Brain microvascular endothelial cell (primary cell): ENCODE measurements at regions not wholly inside any gene's neighbourhood (a gene's known extent, or its start where the extent isn't known, plus 50 kb on each side); places are given as distances from the start of the nearest gene placed in this dataset.

ENCODE experiments used
- DNase-seq: peaks from one replicate; pipeline ENCODE4 v3.0.0-alpha.2; 2020
- H3K27ac ChIP-seq: fragments of 250-450 bp; sonication (Bioruptor Pico); 2 replicates; pipeline ENCODE4 v1.5.1; 2020; ENCODE audit warnings: mild to moderate bottlenecking, moderate library complexity
- H3K27me3 ChIP-seq: fragments of 250-450 bp; sonication (Bioruptor Pico); replicated peaks from 2 replicates; pipeline ENCODE4 v1.5.1; 2020; ENCODE audit warnings: mild to moderate bottlenecking
- H3K36me3 ChIP-seq: fragments of 250-450 bp; sonication (Bioruptor Pico); replicated peaks from 2 replicates; pipeline ENCODE4 v1.5.1; 2020; ENCODE audit warnings: mild to moderate bottlenecking
- H3K4me3 ChIP-seq: 2 replicates; pipeline ENCODE4 v1.5.1; 2011; ENCODE audit warnings: low read depth, mild to moderate bottlenecking, control low read depth, low read length, moderate library complexity
- in situ Hi-C: cut with HindIII; loops from 2 replicates; pipeline ENCODE4 v1.10.0; 2017; ENCODE audit warnings: low sequenced_read_pairs, low pct_ligation_motif_present
- TF ChIP-seq, protein P1 (sequence below): IDR thresholded peaks from 2 replicates; pipeline ENCODE4 v1.5.1; 2011; ENCODE audit warnings: low read depth, mild to moderate bottlenecking, moderate library complexity, low read length, control low read depth, inconsistent platforms; ENCODE audit errors: missing control alignments

- Histone ChIP-seq H3K27ac (no peak overlapping the region), H3K27me3 (no peaks in the 10 kb centered on the region), H3K36me3 (no peaks in the 10 kb centered on the region), H3K4me3 (no peak overlapping the region)
- DNase-seq, result no peak
- TF ChIP-seq, protein P1, sequence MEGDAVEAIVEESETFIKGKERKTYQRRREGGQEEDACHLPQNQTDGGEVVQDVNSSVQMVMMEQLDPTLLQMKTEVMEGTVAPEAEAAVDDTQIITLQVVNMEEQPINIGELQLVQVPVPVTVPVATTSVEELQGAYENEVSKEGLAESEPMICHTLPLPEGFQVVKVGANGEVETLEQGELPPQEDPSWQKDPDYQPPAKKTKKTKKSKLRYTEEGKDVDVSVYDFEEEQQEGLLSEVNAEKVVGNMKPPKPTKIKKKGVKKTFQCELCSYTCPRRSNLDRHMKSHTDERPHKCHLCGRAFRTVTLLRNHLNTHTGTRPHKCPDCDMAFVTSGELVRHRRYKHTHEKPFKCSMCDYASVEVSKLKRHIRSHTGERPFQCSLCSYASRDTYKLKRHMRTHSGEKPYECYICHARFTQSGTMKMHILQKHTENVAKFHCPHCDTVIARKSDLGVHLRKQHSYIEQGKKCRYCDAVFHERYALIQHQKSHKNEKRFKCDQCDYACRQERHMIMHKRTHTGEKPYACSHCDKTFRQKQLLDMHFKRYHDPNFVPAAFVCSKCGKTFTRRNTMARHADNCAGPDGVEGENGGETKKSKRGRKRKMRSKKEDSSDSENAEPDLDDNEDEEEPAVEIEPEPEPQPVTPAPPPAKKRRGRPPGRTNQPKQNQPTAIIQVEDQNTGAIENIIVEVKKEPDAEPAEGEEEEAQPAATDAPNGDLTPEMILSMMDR, result no peak
- in situ Hi-C loops, result loop anchor here (25.0 kb wide), 1 partner anchor 341 kb away; no protein-coding TSS in a partner anchor
Measured at GRCh38 chr12:91327889-91328288, 145.3 kb upstream of the DCN start.

- H3K4me3 ChIP-seq, result no peak overlapping the region
- no peak for DNase-seq
- no peak overlapping the region for H3K27ac ChIP-seq
Measured at GRCh38 chr12:91327131-91327530, 144.5 kb upstream of the DCN start.

GRCh38 chr12:91326058-91327027 lies 143.7 kb upstream of the DCN start:
- H3K4me3 ChIP-seq, result no peak overlapping the region
- no peak overlapping the region for H3K27ac ChIP-seq
- DNase-seq, result peak; percentile 74
- TF ChIP-seq, protein P1, result peak; percentile 76
- in situ Hi-C loops, result loop anchor here (25.0 kb wide), 1 partner anchor 339 kb away; no protein-coding TSS in a partner anchor
- H3K36me3 ChIP-seq, result no peaks in the 10 kb centered on the region
- H3K27me3 ChIP-seq, result no peaks in the 10 kb centered on the region

More at GRCh38 chr12:91327131-91327530, 144.5 kb upstream of the DCN start:
- no peaks in the 10 kb centered on the region for H3K27me3 ChIP-seq
- TF ChIP-seq, protein P1, result no peak
- H3K36me3 ChIP-seq, result no peaks in the 10 kb centered on the region
- in situ Hi-C loops, result loop anchor here (25.0 kb wide), 1 partner anchor 340 kb away; no protein-coding TSS in a partner anchor

DNA sequence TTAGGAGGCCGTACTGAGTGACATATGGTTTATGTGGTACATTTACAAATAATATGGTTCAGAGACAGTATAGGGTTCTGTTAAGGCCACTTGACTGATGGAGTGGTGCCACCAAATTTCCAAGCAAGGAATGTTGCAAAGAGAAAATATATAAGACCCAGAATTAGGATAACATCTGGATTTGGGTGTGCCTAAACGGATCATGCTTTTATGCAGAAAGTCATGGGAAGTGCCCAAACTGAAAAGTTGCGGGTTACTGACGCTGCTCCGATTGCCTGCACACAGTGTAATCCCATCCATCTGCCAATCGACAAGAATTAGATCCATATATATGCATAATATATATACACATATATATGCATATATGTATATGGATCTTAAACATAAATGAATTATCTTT lies 138.4 kb upstream of the DCN start:
- Histone ChIP-seq H3K27me3 (no peaks in the 10 kb centered on the region), H3K27ac (no peak overlapping the region), H3K4me3 (no peak overlapping the region), H3K36me3 (no peaks in the 10 kb centered on the region)
- TF ChIP-seq, protein P1, result no peak
- no peak for DNase-seq
- in situ Hi-C loops, result no loop called here

GRCh38 chr12:91319071-91319760 lies 136.6 kb upstream of the DCN start:
- TF ChIP-seq, protein P1, result no peak
- Histone ChIP-seq H3K4me3 (no peak overlapping the region), H3K27me3 (no peaks in the 10 kb centered on the region), H3K27ac (no peak overlapping the region), H3K36me3 (no peaks in the 10 kb centered on the region)
- in situ Hi-C loops, result no loop called here
- no peak for DNase-seq
